Suprapubic skin (tissue), 4 donors: ENCODE measurements at regions not wholly inside any gene's neighbourhood (a gene's known extent, or its start where the extent isn't known, plus 50 kb on each side); places are given as distances from the start of the nearest gene placed in this dataset.

Experiments used
- POLR2A ChIP-seq, 2 donors: fragments of 450-650 bp; IDR thresholded peaks; one replicate each; pipeline ENCODE4 v1.6.1; 2017; ENCODE audit warnings: antibody characterized with exemption in 2 of 2, mild to moderate bottlenecking in 2 of 2, moderate library complexity in 2 of 2
- POLR2AphosphoS5 ChIP-seq, 3 donors: sonication (generic); formaldehyde crosslinking; IDR thresholded peaks; one replicate each; pipeline ENCODE4 v1.6.1; 2017; ENCODE audit warnings: antibody characterized with exemption in 3 of 3
- TF ChIP-seq, protein P1 (sequence below), 2 donors: fragments of 200-600 bp in 1 of 2; fragments of 450-650 bp in 1 of 2; sonication (generic) in 1 of 2; IDR thresholded peaks; one replicate each; pipeline ENCODE4 v1.5.1; 2016 to 2019; ENCODE audit warnings: antibody characterized with exemption in 2 of 2, mild to moderate bottlenecking in 1 of 2, moderate library complexity in 1 of 2

DNA sequence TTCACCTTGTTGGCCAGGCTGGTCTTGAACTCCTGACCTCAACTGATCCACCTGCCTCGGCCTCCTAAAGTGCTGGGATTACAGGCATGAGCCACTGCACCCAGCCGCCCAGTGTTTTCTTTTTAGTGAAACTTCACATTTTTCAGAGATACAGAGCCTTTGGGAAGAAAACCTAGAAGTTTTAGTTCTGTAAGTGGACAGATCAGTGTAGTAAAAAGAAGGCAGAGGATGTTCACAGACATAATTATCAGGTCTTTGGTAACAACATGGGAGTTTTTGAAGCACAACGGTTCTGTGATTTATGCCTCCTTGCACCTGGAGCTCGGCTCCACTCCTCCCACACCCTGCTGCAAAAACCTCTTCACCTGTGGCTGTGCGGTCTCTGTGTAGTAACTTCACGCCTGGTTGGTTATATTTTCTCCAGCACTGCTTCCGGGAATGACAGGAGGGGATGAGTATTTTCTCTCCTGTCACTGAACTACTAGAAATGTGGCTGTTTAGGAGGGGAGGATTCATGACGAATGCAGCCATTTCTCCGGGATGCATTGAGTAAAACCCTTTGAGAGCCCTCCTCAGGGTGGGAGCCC is 67.0 kb downstream of the ARF6 start:
- no peak for TF ChIP-seq POLR2A (IDR thresholded peaks at IDR 0.05)
- TF ChIP-seq, protein P1, sequence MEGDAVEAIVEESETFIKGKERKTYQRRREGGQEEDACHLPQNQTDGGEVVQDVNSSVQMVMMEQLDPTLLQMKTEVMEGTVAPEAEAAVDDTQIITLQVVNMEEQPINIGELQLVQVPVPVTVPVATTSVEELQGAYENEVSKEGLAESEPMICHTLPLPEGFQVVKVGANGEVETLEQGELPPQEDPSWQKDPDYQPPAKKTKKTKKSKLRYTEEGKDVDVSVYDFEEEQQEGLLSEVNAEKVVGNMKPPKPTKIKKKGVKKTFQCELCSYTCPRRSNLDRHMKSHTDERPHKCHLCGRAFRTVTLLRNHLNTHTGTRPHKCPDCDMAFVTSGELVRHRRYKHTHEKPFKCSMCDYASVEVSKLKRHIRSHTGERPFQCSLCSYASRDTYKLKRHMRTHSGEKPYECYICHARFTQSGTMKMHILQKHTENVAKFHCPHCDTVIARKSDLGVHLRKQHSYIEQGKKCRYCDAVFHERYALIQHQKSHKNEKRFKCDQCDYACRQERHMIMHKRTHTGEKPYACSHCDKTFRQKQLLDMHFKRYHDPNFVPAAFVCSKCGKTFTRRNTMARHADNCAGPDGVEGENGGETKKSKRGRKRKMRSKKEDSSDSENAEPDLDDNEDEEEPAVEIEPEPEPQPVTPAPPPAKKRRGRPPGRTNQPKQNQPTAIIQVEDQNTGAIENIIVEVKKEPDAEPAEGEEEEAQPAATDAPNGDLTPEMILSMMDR (IDR thresholded peaks at IDR 0.05): no peak
- TF ChIP-seq POLR2AphosphoS5 (IDR thresholded peaks at IDR 0.05): no peak
